ENCODE measurements at regions not wholly inside any gene's neighbourhood (a gene's known extent, or its start where the extent isn't known, plus 50 kb on each side); places are given as distances from the start of the nearest gene placed in this dataset.

- H3K27ac Mint-ChIP-seq: no peak overlapping the region
- peaks cover 0 to 6% (median 0%) of the 10 kb centered on the region in 7 donors for H3K9me3 Mint-ChIP-seq
- H3K4me3 Mint-ChIP-seq: no peak overlapping the region
- no peaks in the 10 kb centered on the region for H3K9me3 ChIP-seq (ENCODE audit: control insufficient read depth in 2 of 2, low read length in 2 of 2)
- H3K36me3 Mint-ChIP-seq: no peaks in the 10 kb centered on the region
- H3K4me1 Mint-ChIP-seq: no peaks in the 10 kb centered on the region
- no peaks in the 10 kb centered on the region for H3K36me3 ChIP-seq (ENCODE audit: control insufficient read depth, insufficient read depth, low read length)
- ATAC-seq (ENCODE audit: low read depth in 2 of 2) (no peak), DNase-seq (no peak)
- no peak overlapping the region for H3K27ac ChIP-seq (ENCODE audit: insufficient read depth, low read length, poor library complexity, severe bottlenecking)
- H3K27me3 Mint-ChIP-seq: peaks cover 40% of the 10 kb centered on the region
- no peaks in the 10 kb centered on the region for H3K27me3 ChIP-seq (ENCODE audit: control insufficient read depth, insufficient read depth, low read length)
- no peak overlapping the region for H3K4me3 ChIP-seq (ENCODE audit: low read depth, low read length)
- H3K4me1 ChIP-seq (ENCODE audit: control insufficient read depth, insufficient read depth, low read length, poor library complexity, severe bottlenecking): no peaks in the 10 kb centered on the region
Observed at GRCh38 chr9:88803546-88804253, 187.6 kb upstream of the S1PR3 start.

- Mint-ChIP-seq H3K27me3 (peaks cover 43% of the 10 kb centered on the region), H3K36me3 (no peaks in the 10 kb centered on the region), H3K27ac (no peak overlapping the region), H3K9me3 (peaks cover 0 to 6% (median 0%) of the 10 kb centered on the region in 7 donors), H3K4me1 (no peaks in the 10 kb centered on the region), H3K4me3 (no peak overlapping the region)
- H3K36me3 ChIP-seq (ENCODE audit: control insufficient read depth, insufficient read depth, low read length): no peaks in the 10 kb centered on the region
- ATAC-seq (ENCODE audit: low read depth in 2 of 2): no peak
- no peak overlapping the region for H3K27ac ChIP-seq (ENCODE audit: insufficient read depth, low read length, poor library complexity, severe bottlenecking)
- H3K9me3 ChIP-seq (ENCODE audit: control insufficient read depth in 2 of 2, low read length in 2 of 2): no peaks in the 10 kb centered on the region
- no peaks in the 10 kb centered on the region for H3K4me1 ChIP-seq (ENCODE audit: control insufficient read depth, insufficient read depth, low read length, poor library complexity, severe bottlenecking)
- no peak overlapping the region for H3K4me3 ChIP-seq (ENCODE audit: low read depth, low read length)
- no peak for DNase-seq
- no peaks in the 10 kb centered on the region for H3K27me3 ChIP-seq (ENCODE audit: control insufficient read depth, insufficient read depth, low read length)
Observed at GRCh38 chr9:88804254-88804596, 187.0 kb upstream of the S1PR3 start.

GRCh38 chr9:88805217-88805943 lies 185.9 kb upstream of the S1PR3 start:
- Mint-ChIP-seq H3K36me3 (no peaks in the 10 kb centered on the region), H3K27ac (no peak overlapping the region), H3K27me3 (peaks cover 44% of the 10 kb centered on the region), H3K4me3 (no peak overlapping the region), H3K4me1 (no peaks in the 10 kb centered on the region), H3K9me3 (peaks cover 0 to 2% (median 0%) of the 10 kb centered on the region in 7 donors)
- no peak for DNase-seq
- H3K9me3 ChIP-seq (ENCODE audit: control insufficient read depth in 2 of 2, low read length in 2 of 2): no peaks in the 10 kb centered on the region
- no peaks in the 10 kb centered on the region for H3K27me3 ChIP-seq (ENCODE audit: control insufficient read depth, insufficient read depth, low read length)
- H3K27ac ChIP-seq (ENCODE audit: insufficient read depth, low read length, poor library complexity, severe bottlenecking): no peak overlapping the region
- H3K4me3 ChIP-seq (ENCODE audit: low read depth, low read length): no peak overlapping the region
- ATAC-seq (ENCODE audit: low read depth in 2 of 2): no peak
- no peaks in the 10 kb centered on the region for H3K4me1 ChIP-seq (ENCODE audit: control insufficient read depth, insufficient read depth, low read length, poor library complexity, severe bottlenecking)
- no peaks in the 10 kb centered on the region for H3K36me3 ChIP-seq (ENCODE audit: control insufficient read depth, insufficient read depth, low read length)

- no peaks in the 10 kb centered on the region for H3K27me3 ChIP-seq (ENCODE audit: control insufficient read depth, insufficient read depth, low read length)
- no peak for ATAC-seq (ENCODE audit: low read depth in 2 of 2)
- no peak overlapping the region for H3K4me3 ChIP-seq (ENCODE audit: low read depth, low read length)
- no peak for DNase-seq
- Mint-ChIP-seq H3K27ac (no peak overlapping the region), H3K27me3 (peaks cover 35% of the 10 kb centered on the region), H3K4me3 (no peak overlapping the region), H3K4me1 (no peaks in the 10 kb centered on the region), H3K9me3 (peaks cover 0 to 2% (median 0%) of the 10 kb centered on the region in 7 donors), H3K36me3 (no peaks in the 10 kb centered on the region)
- no peaks in the 10 kb centered on the region for H3K36me3 ChIP-seq (ENCODE audit: control insufficient read depth, insufficient read depth, low read length)
- H3K9me3 ChIP-seq (ENCODE audit: control insufficient read depth in 2 of 2, low read length in 2 of 2): no peaks in the 10 kb centered on the region
- no peak overlapping the region for H3K27ac ChIP-seq (ENCODE audit: insufficient read depth, low read length, poor library complexity, severe bottlenecking)
- no peaks in the 10 kb centered on the region for H3K4me1 ChIP-seq (ENCODE audit: control insufficient read depth, insufficient read depth, low read length, poor library complexity, severe bottlenecking)
Observed at GRCh38 chr9:88807426-88807825, 183.8 kb upstream of the S1PR3 start.

- no peaks in the 10 kb centered on the region for H3K27me3 ChIP-seq (ENCODE audit: control insufficient read depth, insufficient read depth, low read length)
- no peaks in the 10 kb centered on the region for H3K9me3 ChIP-seq (ENCODE audit: control insufficient read depth in 2 of 2, low read length in 2 of 2)
- Mint-ChIP-seq H3K27me3 (peaks cover 35% of the 10 kb centered on the region), H3K36me3 (no peaks in the 10 kb centered on the region), H3K4me3 (no peak overlapping the region), H3K4me1 (no peaks in the 10 kb centered on the region), H3K27ac (no peak overlapping the region), H3K9me3 (peaks cover 0 to 2% (median 0%) of the 10 kb centered on the region in 7 donors)
- DNase-seq: no peak
- H3K27ac ChIP-seq (ENCODE audit: insufficient read depth, low read length, poor library complexity, severe bottlenecking): no peak overlapping the region
- H3K4me1 ChIP-seq (ENCODE audit: control insufficient read depth, insufficient read depth, low read length, poor library complexity, severe bottlenecking): no peaks in the 10 kb centered on the region
- ATAC-seq (ENCODE audit: low read depth in 2 of 2): no peak
- no peak overlapping the region for H3K4me3 ChIP-seq (ENCODE audit: low read depth, low read length)
- H3K36me3 ChIP-seq (ENCODE audit: control insufficient read depth, insufficient read depth, low read length): no peaks in the 10 kb centered on the region
Observed at GRCh38 chr9:88808019-88808656, 183.1 kb upstream of the S1PR3 start.

GRCh38 chr9:88808761-88809354 lies 182.4 kb upstream of the S1PR3 start:
- Mint-ChIP-seq H3K27ac (no peak overlapping the region), H3K9me3 (peaks cover 0 to 2% (median 0%) of the 10 kb centered on the region in 7 donors), H3K27me3 (peaks cover 35% of the 10 kb centered on the region), H3K4me1 (no peaks in the 10 kb centered on the region), H3K36me3 (no peaks in the 10 kb centered on the region), H3K4me3 (no peak overlapping the region)
- H3K27ac ChIP-seq (ENCODE audit: insufficient read depth, low read length, poor library complexity, severe bottlenecking): no peak overlapping the region
- H3K27me3 ChIP-seq (ENCODE audit: control insufficient read depth, insufficient read depth, low read length): no peaks in the 10 kb centered on the region
- ATAC-seq (ENCODE audit: low read depth in 2 of 2) (no peak), DNase-seq (no peak)
- no peaks in the 10 kb centered on the region for H3K36me3 ChIP-seq (ENCODE audit: control insufficient read depth, insufficient read depth, low read length)
- no peaks in the 10 kb centered on the region for H3K9me3 ChIP-seq (ENCODE audit: control insufficient read depth in 2 of 2, low read length in 2 of 2)
- no peaks in the 10 kb centered on the region for H3K4me1 ChIP-seq (ENCODE audit: control insufficient read depth, insufficient read depth, low read length, poor library complexity, severe bottlenecking)
- H3K4me3 ChIP-seq (ENCODE audit: low read depth, low read length): no peak overlapping the region

GRCh38 chr9:88809355-88810161 lies 181.7 kb upstream of the S1PR3 start:
- Mint-ChIP-seq H3K36me3 (no peaks in the 10 kb centered on the region), H3K9me3 (peaks cover 0 to 2% (median 0%) of the 10 kb centered on the region in 7 donors), H3K4me3 (no peak overlapping the region), H3K27me3 (peaks cover 35% of the 10 kb centered on the region), H3K27ac (no peak overlapping the region), H3K4me1 (no peaks in the 10 kb centered on the region)
- Histone ChIP-seq H3K4me3 (ENCODE audit: low read depth, low read length) (no peak overlapping the region), H3K27me3 (ENCODE audit: control insufficient read depth, insufficient read depth, low read length) (no peaks in the 10 kb centered on the region), H3K4me1 (ENCODE audit: control insufficient read depth, insufficient read depth, low read length, poor library complexity, severe bottlenecking) (no peaks in the 10 kb centered on the region), H3K27ac (ENCODE audit: insufficient read depth, low read length, poor library complexity, severe bottlenecking) (no peak overlapping the region), H3K9me3 (ENCODE audit: control insufficient read depth in 2 of 2, low read length in 2 of 2) (no peaks in the 10 kb centered on the region), H3K36me3 (ENCODE audit: control insufficient read depth, insufficient read depth, low read length) (no peaks in the 10 kb centered on the region)
- ATAC-seq (ENCODE audit: low read depth in 2 of 2): no peak
- no peak for DNase-seq

Data from CD4-positive, CD25-positive, alpha-beta regulatory T cell (primary cell).